ENCODE measurements at regions not wholly inside any gene's neighbourhood (a gene's known extent, or its start where the extent isn't known, plus 50 kb on each side); places are given as distances from the start of the nearest gene placed in this dataset.

DNA sequence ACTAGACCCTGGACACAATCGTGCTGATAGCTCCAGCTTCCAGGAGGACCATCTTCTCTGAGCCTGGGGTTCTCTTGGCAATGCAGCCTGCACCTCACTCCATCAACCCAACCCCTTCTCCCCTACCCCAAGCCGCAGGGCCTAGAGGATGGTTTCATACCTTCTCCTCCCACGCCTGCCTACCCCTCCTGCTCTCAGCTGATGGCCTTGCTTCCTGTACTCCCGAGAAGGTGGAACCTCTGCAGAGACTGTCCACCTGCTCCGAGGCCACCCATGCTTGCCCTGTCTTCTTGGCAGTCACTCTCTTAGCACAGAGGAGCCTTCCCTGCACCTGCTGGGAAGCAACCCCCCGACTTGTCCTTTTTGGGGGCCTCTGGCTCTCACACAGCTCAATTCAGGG lies 241.9 kb downstream of the IRX2 start:
- Mint-ChIP-seq H3K9me3 (peaks cover 3% of the 10 kb centered on the region), H3K36me3 (no peaks in the 10 kb centered on the region), H3K27me3 (ENCODE audit: low read depth) (peaks cover 32% of the 10 kb centered on the region), H3K27ac (no peak overlapping the region), H3K4me3 (no peak overlapping the region), H3K4me1 (no peaks in the 10 kb centered on the region)
- DNase-seq (ENCODE audit: low spot score in 2 of 2, unreplicated experiment in 2 of 2) = no peak
- TF ChIP-seq, protein P1, sequence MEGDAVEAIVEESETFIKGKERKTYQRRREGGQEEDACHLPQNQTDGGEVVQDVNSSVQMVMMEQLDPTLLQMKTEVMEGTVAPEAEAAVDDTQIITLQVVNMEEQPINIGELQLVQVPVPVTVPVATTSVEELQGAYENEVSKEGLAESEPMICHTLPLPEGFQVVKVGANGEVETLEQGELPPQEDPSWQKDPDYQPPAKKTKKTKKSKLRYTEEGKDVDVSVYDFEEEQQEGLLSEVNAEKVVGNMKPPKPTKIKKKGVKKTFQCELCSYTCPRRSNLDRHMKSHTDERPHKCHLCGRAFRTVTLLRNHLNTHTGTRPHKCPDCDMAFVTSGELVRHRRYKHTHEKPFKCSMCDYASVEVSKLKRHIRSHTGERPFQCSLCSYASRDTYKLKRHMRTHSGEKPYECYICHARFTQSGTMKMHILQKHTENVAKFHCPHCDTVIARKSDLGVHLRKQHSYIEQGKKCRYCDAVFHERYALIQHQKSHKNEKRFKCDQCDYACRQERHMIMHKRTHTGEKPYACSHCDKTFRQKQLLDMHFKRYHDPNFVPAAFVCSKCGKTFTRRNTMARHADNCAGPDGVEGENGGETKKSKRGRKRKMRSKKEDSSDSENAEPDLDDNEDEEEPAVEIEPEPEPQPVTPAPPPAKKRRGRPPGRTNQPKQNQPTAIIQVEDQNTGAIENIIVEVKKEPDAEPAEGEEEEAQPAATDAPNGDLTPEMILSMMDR (IDR thresholded peaks at IDR 0.05; ENCODE audit: unreplicated experiment) = no peak

DNA sequence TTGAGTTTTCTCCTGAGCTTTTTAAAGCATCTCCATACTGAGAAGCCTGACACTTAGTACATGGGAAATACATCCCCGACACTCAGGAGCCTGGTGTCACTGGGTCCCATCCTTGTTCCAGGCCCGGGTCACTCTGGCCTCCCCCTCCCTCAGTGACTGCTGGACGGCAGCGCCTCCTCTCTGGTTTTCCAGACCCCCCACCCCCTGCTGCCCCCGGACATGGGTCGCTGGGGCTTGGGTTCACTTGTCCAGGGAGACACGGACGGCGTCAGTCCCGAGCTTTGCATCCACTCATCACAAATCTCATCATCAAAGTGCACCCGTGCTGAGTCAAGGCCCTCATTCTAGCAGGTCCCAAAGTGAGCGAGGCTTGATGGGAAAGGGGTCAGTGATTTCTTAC lies 243.0 kb downstream of the IRX2 start:
- Mint-ChIP-seq H3K36me3 (no peaks in the 10 kb centered on the region), H3K27me3 (ENCODE audit: low read depth) (peaks cover 31% of the 10 kb centered on the region), H3K4me3 (no peak overlapping the region), H3K9me3 (peaks cover 8% of the 10 kb centered on the region), H3K27ac (no peak overlapping the region), H3K4me1 (no peaks in the 10 kb centered on the region)
- TF ChIP-seq, protein P1 (IDR thresholded peaks at IDR 0.05; ENCODE audit: unreplicated experiment) = no peak
- DNase-seq (ENCODE audit: low spot score in 2 of 2, unreplicated experiment in 2 of 2) = no peak

DNA sequence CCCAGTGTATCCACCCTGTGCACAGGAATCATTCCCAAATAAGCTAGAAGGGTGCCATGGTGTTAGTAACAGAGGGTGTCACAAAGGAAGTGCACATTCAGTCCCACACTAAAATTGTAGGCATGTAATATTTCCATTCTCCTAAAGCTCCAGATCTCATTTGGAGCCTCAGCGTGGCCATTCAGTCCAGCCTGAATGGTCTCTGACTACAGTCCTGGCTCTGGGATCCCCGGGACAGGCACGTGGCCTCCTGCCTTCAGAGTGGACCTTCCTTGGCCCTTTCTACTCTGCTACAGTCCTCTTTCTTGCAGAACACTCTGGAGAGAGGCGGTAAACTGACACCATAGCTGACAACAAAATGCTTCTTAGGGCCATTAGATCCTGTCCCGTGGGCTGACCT lies 243.9 kb downstream of the IRX2 start:
- Mint-ChIP-seq H3K4me1 (no peaks in the 10 kb centered on the region), H3K27ac (no peak overlapping the region), H3K4me3 (no peak overlapping the region), H3K36me3 (no peaks in the 10 kb centered on the region), H3K9me3 (peaks cover 13% of the 10 kb centered on the region), H3K27me3 (ENCODE audit: low read depth) (peaks cover 31% of the 10 kb centered on the region)
- TF ChIP-seq, protein P1 (IDR thresholded peaks at IDR 0.05; ENCODE audit: unreplicated experiment) = no peak
- no peak for DNase-seq (ENCODE audit: low spot score in 2 of 2, unreplicated experiment in 2 of 2)

DNA sequence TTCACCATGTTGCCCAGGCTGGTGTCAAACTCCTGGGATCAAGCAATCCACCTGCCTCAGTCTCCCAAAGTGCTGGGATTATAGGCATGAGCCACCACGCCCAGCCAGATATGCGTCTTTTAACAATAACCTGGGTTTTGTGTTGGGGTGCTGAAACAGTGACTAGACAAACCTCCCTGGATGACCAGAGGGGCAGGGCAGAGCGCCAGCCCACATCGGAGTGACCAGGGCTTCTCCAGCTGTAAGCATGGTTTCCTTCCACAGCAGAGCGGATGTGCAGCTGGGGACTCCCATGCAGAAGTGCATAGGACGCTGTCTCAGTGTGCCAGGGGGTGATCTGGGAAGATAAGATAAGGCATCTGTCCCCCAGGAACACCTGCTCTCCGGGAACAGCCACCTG lies 244.9 kb downstream of the IRX2 start:
- TF ChIP-seq, protein P1 (IDR thresholded peaks at IDR 0.05; ENCODE audit: unreplicated experiment) = no peak
- H3K27ac Mint-ChIP-seq = no peak overlapping the region
- H3K9me3 Mint-ChIP-seq = peaks cover 16% of the 10 kb centered on the region
- H3K27me3 Mint-ChIP-seq (ENCODE audit: low read depth) = peaks cover 31% of the 10 kb centered on the region
- H3K4me3 Mint-ChIP-seq = no peak overlapping the region
- no peaks in the 10 kb centered on the region for H3K36me3 Mint-ChIP-seq
- no peak for DNase-seq (ENCODE audit: low spot score in 2 of 2, unreplicated experiment in 2 of 2)
- no peaks in the 10 kb centered on the region for H3K4me1 Mint-ChIP-seq

DNA sequence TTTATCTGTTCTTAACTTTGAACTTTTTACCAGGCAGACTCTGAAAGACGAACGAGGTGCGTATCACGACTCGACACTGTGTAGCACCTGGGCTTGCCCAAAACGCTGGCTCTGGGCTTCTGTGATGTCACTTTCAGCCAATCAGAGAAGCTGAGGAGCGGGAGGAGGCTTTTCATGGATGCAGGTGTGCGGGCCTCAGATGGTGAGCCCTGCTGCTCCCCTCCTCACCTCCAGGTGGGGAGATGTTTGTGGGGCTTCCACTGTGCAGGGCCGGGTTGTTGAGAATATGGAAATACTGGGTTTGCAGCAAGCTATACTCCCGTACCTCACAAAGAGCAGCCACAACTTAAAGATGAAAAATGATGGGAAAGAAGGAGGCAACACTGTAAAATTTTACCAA lies 246.3 kb downstream of the IRX2 start:
- H3K36me3 Mint-ChIP-seq = no peaks in the 10 kb centered on the region
- H3K4me3 Mint-ChIP-seq = no peak overlapping the region
- H3K27ac Mint-ChIP-seq = no peak overlapping the region
- H3K9me3 Mint-ChIP-seq = peaks cover 24% of the 10 kb centered on the region
- DNase-seq (ENCODE audit: low spot score in 2 of 2, unreplicated experiment in 2 of 2) = no peak
- TF ChIP-seq, protein P1 (IDR thresholded peaks at IDR 0.05; ENCODE audit: unreplicated experiment) = no peak
- no peaks in the 10 kb centered on the region for H3K4me1 Mint-ChIP-seq
- peaks cover 29% of the 10 kb centered on the region for H3K27me3 Mint-ChIP-seq (ENCODE audit: low read depth)

DNA sequence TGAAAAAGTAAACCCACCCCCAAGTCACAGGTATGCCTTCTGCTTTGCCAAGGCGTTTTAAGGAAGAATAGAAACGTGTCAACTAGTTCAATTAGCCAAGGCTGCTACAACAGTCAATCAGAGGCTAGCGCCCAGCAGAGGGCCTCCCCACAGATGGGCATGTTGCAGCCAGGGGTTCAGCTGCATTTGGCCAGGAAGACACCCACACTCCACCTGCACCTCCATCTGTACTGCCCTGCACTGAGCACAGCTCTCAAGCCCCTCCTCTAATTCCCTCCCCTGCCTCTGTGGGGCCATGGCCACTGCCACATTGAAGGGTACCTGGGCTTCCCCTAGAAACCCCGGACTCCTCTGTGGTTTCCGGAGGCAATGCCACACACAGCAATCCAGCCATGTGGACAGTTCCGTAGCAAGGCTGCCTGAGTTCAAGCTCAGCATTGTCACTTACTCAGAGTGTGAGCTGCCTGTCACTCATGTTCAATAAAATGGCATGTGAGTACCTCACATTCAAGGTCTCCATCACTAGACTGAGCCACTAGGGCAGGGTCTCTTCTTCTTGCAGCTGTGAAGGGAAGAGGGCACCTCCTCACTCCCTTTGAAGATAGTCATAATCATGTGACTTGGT lies 248.4 kb downstream of the IRX2 start:
- peaks cover 35% of the 10 kb centered on the region for H3K9me3 Mint-ChIP-seq
- H3K27ac Mint-ChIP-seq = no peak overlapping the region
- H3K36me3 Mint-ChIP-seq = no peaks in the 10 kb centered on the region
- TF ChIP-seq, protein P1 (IDR thresholded peaks at IDR 0.05; ENCODE audit: unreplicated experiment) = no peak
- peaks cover 13% of the 10 kb centered on the region for H3K27me3 Mint-ChIP-seq (ENCODE audit: low read depth)
- DNase-seq (ENCODE audit: low spot score in 2 of 2, unreplicated experiment in 2 of 2) = no peak
- no peak overlapping the region for H3K4me3 Mint-ChIP-seq
- H3K4me1 Mint-ChIP-seq = no peaks in the 10 kb centered on the region
